NT2/D1 (cell line): ENCODE measurements at regions not wholly inside any gene's neighbourhood (a gene's known extent, or its start where the extent isn't known, plus 50 kb on each side); places are given as distances from the start of the nearest gene placed in this dataset.

Experiments used
- YY1 ChIP-seq: IDR thresholded peaks from 2 replicates; pipeline ENCODE4 v1.6.1; 2011; ENCODE audit not compliant: insufficient read length, insufficient read depth
- ZNF274 ChIP-seq: IDR thresholded peaks from 2 replicates; pipeline ENCODE4 v1.6.1; 2011; ENCODE audit warnings: mild to moderate bottlenecking, low read depth, low read length

DNA sequence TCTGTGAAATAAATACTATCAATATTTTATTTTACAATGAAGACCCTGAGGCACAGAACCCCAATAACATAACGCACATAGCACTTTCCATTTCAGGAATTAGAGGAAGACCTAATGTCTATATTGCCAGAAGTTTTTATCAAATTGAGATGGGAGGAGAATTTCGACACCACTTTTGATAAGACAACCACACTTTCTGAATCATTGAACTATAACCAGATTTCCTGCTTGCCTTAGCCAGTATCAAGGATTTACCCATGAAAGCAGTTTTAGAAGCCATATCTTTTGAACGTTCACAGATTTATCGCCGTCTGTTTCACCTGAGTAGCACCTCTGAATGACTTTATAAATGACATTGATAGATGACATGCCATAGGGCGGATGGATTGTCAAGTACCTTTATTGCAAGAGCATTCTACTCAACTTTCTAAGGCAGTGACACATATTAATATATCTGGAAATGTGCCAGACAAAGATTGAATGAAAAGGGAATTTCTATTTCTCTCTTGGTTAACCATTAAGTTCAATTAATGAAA is 768.4 kb downstream of the LTN1 start:
- TF ChIP-seq YY1 (no peak), ZNF274 (no peak)
